Effector memory CD4-positive, alpha-beta T cell (primary cell): ENCODE measurements at regions not wholly inside any gene's neighbourhood (a gene's known extent, or its start where the extent isn't known, plus 50 kb on each side); places are given as distances from the start of the nearest gene placed in this dataset.

ENCODE experiments used
- DNase-seq, 3 donors: peaks; one replicate each; pipeline ENCODE4 v3.0.0-alpha.2; 2020
- H3K27ac ChIP-seq: 2 replicates; pipeline ENCODE4 v1.7.0; 2013; ENCODE audit warnings: mild to moderate bottlenecking, low read length, moderate library complexity; ENCODE audit not compliant: insufficient read depth, poor library complexity, severe bottlenecking
- H3K27me3 ChIP-seq: replicated peaks from 2 replicates; pipeline ENCODE4 v1.7.0; 2013; ENCODE audit warnings: mild to moderate bottlenecking, low read length; ENCODE audit not compliant: insufficient read depth, control insufficient read depth, poor library complexity, severe bottlenecking
- H3K36me3 ChIP-seq: 2 replicates; pipeline ENCODE4 v1.7.0; 2013; ENCODE audit warnings: mild to moderate bottlenecking, low read length, moderate library complexity; ENCODE audit not compliant: control insufficient read depth, insufficient read depth
- H3K4me1 ChIP-seq: 2 replicates; pipeline ENCODE4 v1.7.0; 2013; ENCODE audit warnings: low read length, mild to moderate bottlenecking; ENCODE audit not compliant: control insufficient read depth, insufficient read depth, poor library complexity, severe bottlenecking
- H3K4me3 ChIP-seq: 2 replicates; pipeline ENCODE4 v1.7.0; 2013; ENCODE audit warnings: low read length, low read depth, mild to moderate bottlenecking; ENCODE audit not compliant: insufficient read depth, poor library complexity, severe bottlenecking
- H3K9me3 ChIP-seq: 2 replicates; pipeline ENCODE4 v1.7.0; 2013; ENCODE audit warnings: mild to moderate bottlenecking, low read length, moderate library complexity; ENCODE audit not compliant: control insufficient read depth

GRCh38 chr21:23394458-23394857 lies 2212.8 kb downstream of the MRPL39 start:
- H3K4me3 ChIP-seq: no peak overlapping the region
- no peaks in the 10 kb centered on the region for H3K36me3 ChIP-seq
- no peaks in the 10 kb centered on the region for H3K4me1 ChIP-seq
- no peaks in the 10 kb centered on the region for H3K27me3 ChIP-seq
- no peak for DNase-seq
- no peak overlapping the region for H3K27ac ChIP-seq
- no peaks in the 10 kb centered on the region for H3K9me3 ChIP-seq

- no peaks in the 10 kb centered on the region for H3K27me3 ChIP-seq
- no peak overlapping the region for H3K4me3 ChIP-seq
- H3K36me3 ChIP-seq: no peaks in the 10 kb centered on the region
- no peaks in the 10 kb centered on the region for H3K9me3 ChIP-seq
- no peak for DNase-seq
- H3K4me1 ChIP-seq: no peaks in the 10 kb centered on the region
- no peak overlapping the region for H3K27ac ChIP-seq
Measured at GRCh38 chr21:23384679-23385078, 2222.6 kb downstream of the MRPL39 start.

GRCh38 chr21:23374155-23374554 lies 2233.1 kb downstream of the MRPL39 start:
- H3K27me3 ChIP-seq: no peaks in the 10 kb centered on the region
- no peaks in the 10 kb centered on the region for H3K9me3 ChIP-seq
- H3K4me3 ChIP-seq: no peak overlapping the region
- no peak for DNase-seq
- no peak overlapping the region for H3K27ac ChIP-seq
- H3K36me3 ChIP-seq: no peaks in the 10 kb centered on the region
- H3K4me1 ChIP-seq: no peaks in the 10 kb centered on the region

- Histone ChIP-seq H3K9me3 (no peaks in the 10 kb centered on the region), H3K4me1 (no peaks in the 10 kb centered on the region), H3K27ac (no peak overlapping the region), H3K4me3 (no peak overlapping the region), H3K36me3 (no peaks in the 10 kb centered on the region), H3K27me3 (no peaks in the 10 kb centered on the region)
- DNase-seq: no peak
Measured at GRCh38 chr21:23356905-23357304, 2250.4 kb downstream of the MRPL39 start.

- no peaks in the 10 kb centered on the region for H3K4me1 ChIP-seq
- no peaks in the 10 kb centered on the region for H3K27me3 ChIP-seq
- H3K4me3 ChIP-seq: no peak overlapping the region
- no peak for DNase-seq
- no peak overlapping the region for H3K27ac ChIP-seq
- no peaks in the 10 kb centered on the region for H3K9me3 ChIP-seq
- no peaks in the 10 kb centered on the region for H3K36me3 ChIP-seq
Measured at GRCh38 chr21:23316190-23316589, 2291.1 kb downstream of the MRPL39 start.

- H3K27ac ChIP-seq: no peak overlapping the region
- H3K4me3 ChIP-seq: no peak overlapping the region
- H3K27me3 ChIP-seq: no peaks in the 10 kb centered on the region
- H3K4me1 ChIP-seq: no peaks in the 10 kb centered on the region
- no peak for DNase-seq
- H3K9me3 ChIP-seq: no peaks in the 10 kb centered on the region
- H3K36me3 ChIP-seq: no peaks in the 10 kb centered on the region
Measured at GRCh38 chr21:23308741-23309140, 2298.5 kb downstream of the MRPL39 start.

GRCh38 chr21:23307065-23307464 lies 2300.2 kb downstream of the MRPL39 start:
- no peaks in the 10 kb centered on the region for H3K9me3 ChIP-seq
- no peaks in the 10 kb centered on the region for H3K4me1 ChIP-seq
- no peak for DNase-seq
- H3K27ac ChIP-seq: no peak overlapping the region
- H3K27me3 ChIP-seq: no peaks in the 10 kb centered on the region
- H3K36me3 ChIP-seq: no peaks in the 10 kb centered on the region
- H3K4me3 ChIP-seq: no peak overlapping the region

- Histone ChIP-seq H3K27ac (no peak overlapping the region), H3K9me3 (no peaks in the 10 kb centered on the region), H3K27me3 (no peaks in the 10 kb centered on the region), H3K36me3 (no peaks in the 10 kb centered on the region), H3K4me3 (no peak overlapping the region), H3K4me1 (no peaks in the 10 kb centered on the region)
- DNase-seq: no peak
Measured at GRCh38 chr21:23292292-23292691, 2294.1 kb downstream of the NCAM2 start.

GRCh38 chr21:23281917-23282316 lies 2283.7 kb downstream of the NCAM2 start:
- H3K4me3 ChIP-seq: no peak overlapping the region
- no peak overlapping the region for H3K27ac ChIP-seq
- no peaks in the 10 kb centered on the region for H3K36me3 ChIP-seq
- no peak for DNase-seq
- no peaks in the 10 kb centered on the region for H3K27me3 ChIP-seq
- no peaks in the 10 kb centered on the region for H3K9me3 ChIP-seq
- no peaks in the 10 kb centered on the region for H3K4me1 ChIP-seq

GRCh38 chr21:23249760-23250159 lies 2251.6 kb downstream of the NCAM2 start:
- no peaks in the 10 kb centered on the region for H3K9me3 ChIP-seq
- no peaks in the 10 kb centered on the region for H3K36me3 ChIP-seq
- H3K27me3 ChIP-seq: no peaks in the 10 kb centered on the region
- H3K4me3 ChIP-seq: no peak overlapping the region
- no peak overlapping the region for H3K27ac ChIP-seq
- no peaks in the 10 kb centered on the region for H3K4me1 ChIP-seq
- no peak for DNase-seq

GRCh38 chr21:23247334-23247733 lies 2249.1 kb downstream of the NCAM2 start:
- Histone ChIP-seq H3K36me3 (no peaks in the 10 kb centered on the region), H3K27me3 (no peaks in the 10 kb centered on the region), H3K9me3 (no peaks in the 10 kb centered on the region), H3K4me1 (no peaks in the 10 kb centered on the region), H3K27ac (no peak overlapping the region), H3K4me3 (no peak overlapping the region)
- DNase-seq: no peak
